ENCODE measurements at regions not wholly inside any gene's neighbourhood (a gene's known extent, or its start where the extent isn't known, plus 50 kb on each side); places are given as distances from the start of the nearest gene placed in this dataset.

DNA sequence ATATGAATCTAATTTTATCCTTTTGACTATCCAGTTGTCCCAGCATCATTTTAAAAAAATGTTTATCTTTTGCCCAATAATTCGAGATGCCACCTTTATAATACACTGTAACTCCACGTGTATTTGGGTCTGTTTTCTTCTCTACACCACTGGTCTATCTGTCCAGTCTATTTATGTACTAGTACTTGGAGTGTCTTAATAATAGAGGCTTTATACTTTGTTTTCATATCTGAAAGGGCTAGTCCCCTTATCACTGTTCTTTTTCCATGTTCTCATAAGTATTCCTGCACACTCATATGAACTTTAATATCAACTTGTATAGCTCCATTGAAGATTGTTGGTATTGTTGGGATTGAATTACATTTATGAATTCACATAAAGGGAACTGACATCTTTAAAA lies 101.1 kb upstream of the RMP24 start:
- TF ChIP-seq, protein P1, sequence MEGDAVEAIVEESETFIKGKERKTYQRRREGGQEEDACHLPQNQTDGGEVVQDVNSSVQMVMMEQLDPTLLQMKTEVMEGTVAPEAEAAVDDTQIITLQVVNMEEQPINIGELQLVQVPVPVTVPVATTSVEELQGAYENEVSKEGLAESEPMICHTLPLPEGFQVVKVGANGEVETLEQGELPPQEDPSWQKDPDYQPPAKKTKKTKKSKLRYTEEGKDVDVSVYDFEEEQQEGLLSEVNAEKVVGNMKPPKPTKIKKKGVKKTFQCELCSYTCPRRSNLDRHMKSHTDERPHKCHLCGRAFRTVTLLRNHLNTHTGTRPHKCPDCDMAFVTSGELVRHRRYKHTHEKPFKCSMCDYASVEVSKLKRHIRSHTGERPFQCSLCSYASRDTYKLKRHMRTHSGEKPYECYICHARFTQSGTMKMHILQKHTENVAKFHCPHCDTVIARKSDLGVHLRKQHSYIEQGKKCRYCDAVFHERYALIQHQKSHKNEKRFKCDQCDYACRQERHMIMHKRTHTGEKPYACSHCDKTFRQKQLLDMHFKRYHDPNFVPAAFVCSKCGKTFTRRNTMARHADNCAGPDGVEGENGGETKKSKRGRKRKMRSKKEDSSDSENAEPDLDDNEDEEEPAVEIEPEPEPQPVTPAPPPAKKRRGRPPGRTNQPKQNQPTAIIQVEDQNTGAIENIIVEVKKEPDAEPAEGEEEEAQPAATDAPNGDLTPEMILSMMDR (IDR thresholded peaks at IDR 0.05) = peak in 1 of 6 experiments; percentile 4
- no peak for TF ChIP-seq POLR2A (IDR thresholded peaks at IDR 0.05)

Measured in adrenal gland (tissue), 5 donors.